Common myeloid progenitor, CD34-positive (primary cell): ENCODE measurements at regions not wholly inside any gene's neighbourhood (a gene's known extent, or its start where the extent isn't known, plus 50 kb on each side); places are given as distances from the start of the nearest gene placed in this dataset.
A peak's percentile ranks its signal among the peaks of the same experiment; 100 is the strongest.

ENCODE experiments used
- CTCF ChIA-PET: fragments of 350-600 bp; sonication (Branson Sonifier 250); formaldehyde crosslinking; loops from one replicate; lab custom pipeline; 2021; ENCODE audit warnings: antibody characterized with exemption; lab: Charles Lee
- POLR2A ChIA-PET: fragments of 350-600 bp; sonication (Branson Sonifier 250); formaldehyde crosslinking; loops from one replicate; lab custom pipeline; 2021; ENCODE audit warnings: antibody characterized with exemption; lab: Charles Lee
- DNase-seq, 3 donors: peaks; one replicate each; pipeline versions ENCODE4 v3.0.0 to v3.0.0-alpha.2; 2013
- H3K27ac ChIP-seq, 2 experiments: 1 replicate in 1 of 2; 2 replicates in 1 of 2; pipeline ENCODE4 v1.7.0; 2013; ENCODE audit warnings: inconsistent platforms in 2 of 2, low read length in 2 of 2, mild to moderate bottlenecking in 2 of 2, low read depth in 1 of 2, moderate library complexity in 1 of 2; ENCODE audit not compliant: severe bottlenecking in 2 of 2, insufficient read depth in 1 of 2, poor library complexity in 1 of 2
- H3K27me3 ChIP-seq, 5 experiments: replicated peaks in 2 of 5; 1 replicate in 3 of 5; 2 replicates in 2 of 5; pipeline versions ENCODE4 v1.6.1 to v1.7.0; 2013; ENCODE audit warnings: low read length in 4 of 5, mild to moderate bottlenecking in 2 of 5, moderate library complexity in 2 of 5, inconsistent platforms in 1 of 5; ENCODE audit not compliant: insufficient read depth in 5 of 5, control insufficient read depth in 4 of 5
- H3K36me3 ChIP-seq, 4 experiments: 1 replicate in 2 of 4; 2 replicates in 2 of 4; pipeline versions ENCODE4 v1.6.1 to v1.7.0; 2013; ENCODE audit warnings: low read length in 3 of 4, control low read depth in 1 of 4, mild to moderate bottlenecking in 1 of 4; ENCODE audit not compliant: control insufficient read depth in 4 of 4, insufficient read depth in 4 of 4
- H3K4me1 ChIP-seq, 4 experiments: 1 replicate in 3 of 4; 2 replicates in 1 of 4; pipeline versions ENCODE4 v1.6.1 to v1.7.1; 2013; ENCODE audit warnings: low read length in 3 of 4, mild to moderate bottlenecking in 3 of 4, control low read depth in 1 of 4, inconsistent platforms in 1 of 4, moderate library complexity in 1 of 4; ENCODE audit not compliant: control insufficient read depth in 4 of 4, insufficient read depth in 4 of 4; ENCODE audit errors: control extremely low read depth in 1 of 4
- H3K4me3 ChIP-seq, 7 experiments: 1 replicate in 4 of 7; 2 replicates in 3 of 7; pipeline versions ENCODE4 v1.5.1 to v1.7.0; 2013; ENCODE audit warnings: mild to moderate bottlenecking in 7 of 7, low read length in 6 of 7, moderate library complexity in 6 of 7, inconsistent platforms in 2 of 7, low read depth in 2 of 7, control low read depth in 1 of 7; ENCODE audit not compliant: insufficient read depth in 4 of 7, control insufficient read depth in 1 of 7; ENCODE audit errors: extremely low read depth in 1 of 7
- H3K9me3 ChIP-seq, 5 experiments: 1 replicate in 4 of 5; 2 replicates in 1 of 5; pipeline versions ENCODE4 v1.6.1 to v1.7.1; 2013; ENCODE audit warnings: low read length in 4 of 5, mild to moderate bottlenecking in 2 of 5, inconsistent platforms in 1 of 5, low read depth in 1 of 5, moderate library complexity in 1 of 5; ENCODE audit not compliant: control insufficient read depth in 4 of 5, insufficient read depth in 2 of 5; ENCODE audit errors: control extremely low read depth in 1 of 5
- WGBS: methylation state at CpG from one replicate; pipeline ENCODE4 v1.1.5; 2013; ENCODE audit not compliant: insufficient coverage; 5-methylcytosine and 5-hydroxymethylcytosine counted together

- CTCF ChIA-PET, result no interaction called here
- WGBS, result 100% methylated on average over 3 of the region's 6 CpGs
- DNase-seq, result no peak
- no peak overlapping the region for H3K4me3 ChIP-seq
- no peaks in the 10 kb centered on the region for H3K27me3 ChIP-seq
- H3K36me3 ChIP-seq, result no peaks in the 10 kb centered on the region
- H3K4me1 ChIP-seq, result no peaks in the 10 kb centered on the region
- H3K27ac ChIP-seq, result no peak overlapping the region
- H3K9me3 ChIP-seq, result no peaks in the 10 kb centered on the region
- POLR2A ChIA-PET, result no interaction called here
Observed at GRCh38 chr13:107277911-107278310, 710.0 kb upstream of the ARGLU1 start.

- no peaks in the 10 kb centered on the region for H3K4me1 ChIP-seq
- H3K27me3 ChIP-seq, result no peaks in the 10 kb centered on the region
- H3K9me3 ChIP-seq, result no peaks in the 10 kb centered on the region
- ChIA-PET POLR2A (no interaction called here), CTCF (no interaction called here)
- no peak overlapping the region for H3K27ac ChIP-seq
- WGBS, result no CpG with 5 or more reads among the region's 2 CpGs
- no peak for DNase-seq
- H3K36me3 ChIP-seq, result no peaks in the 10 kb centered on the region
- H3K4me3 ChIP-seq, result no peak overlapping the region
Observed at GRCh38 chr13:107276936-107277335, 709.0 kb upstream of the ARGLU1 start.

- CTCF ChIA-PET, result interaction anchor here (1.0 kb wide), 1 partner anchor 11 kb away, joined by 5 read pairs; no protein-coding TSS in a partner anchor
- Histone ChIP-seq H3K27me3 (no peaks in the 10 kb centered on the region), H3K27ac (no peak overlapping the region), H3K4me1 (peaks cover 0 to 3% (median 0%) of the 10 kb centered on the region in 4 experiments), H3K9me3 (no peaks in the 10 kb centered on the region), H3K36me3 (no peaks in the 10 kb centered on the region), H3K4me3 (no peak overlapping the region)
- DNase-seq, result no peak
- POLR2A ChIA-PET, result no interaction called here
- WGBS, result 94% methylated on average over 2 of the region's 6 CpGs
Observed at GRCh38 chr13:107275945-107276614, 708.1 kb upstream of the ARGLU1 start.

GRCh38 chr13:107275312-107275711, 707.4 kb upstream of the ARGLU1 start:
- POLR2A ChIA-PET, result no interaction called here
- CTCF ChIA-PET, result interaction anchor here (1.0 kb wide), 1 partner anchor 10 kb away, joined by 5 read pairs; no protein-coding TSS in a partner anchor
- Histone ChIP-seq H3K9me3 (no peaks in the 10 kb centered on the region), H3K27ac (no peak overlapping the region), H3K4me3 (no peak overlapping the region), H3K36me3 (no peaks in the 10 kb centered on the region), H3K27me3 (no peaks in the 10 kb centered on the region), H3K4me1 (peaks cover 0 to 3% (median 0%) of the 10 kb centered on the region in 4 experiments)
- 100% methylated on average over 1 of the region's 4 CpGs for WGBS
- no peak for DNase-seq

- Histone ChIP-seq H3K9me3 (no peaks in the 10 kb centered on the region), H3K27ac (no peak overlapping the region), H3K36me3 (no peaks in the 10 kb centered on the region), H3K4me3 (no peak overlapping the region), H3K4me1 (peaks cover 0 to 3% (median 0%) of the 10 kb centered on the region in 4 experiments), H3K27me3 (no peaks in the 10 kb centered on the region)
- POLR2A ChIA-PET, result no interaction called here
- WGBS, result 70% methylated on average over 2 of the region's 2 CpGs
- CTCF ChIA-PET, result no interaction called here
- DNase-seq, result peak in 1 of 3 donors; percentile 1
Observed at GRCh38 chr13:107271227-107271626, 703.3 kb upstream of the ARGLU1 start.

GRCh38 chr13:107266657-107267056, 698.7 kb upstream of the ARGLU1 start:
- WGBS, result 100% methylated on average over 1 of the region's 1 CpG
- DNase-seq, result no peak
- Histone ChIP-seq H3K4me3 (no peak overlapping the region), H3K27ac (no peak overlapping the region), H3K36me3 (no peaks in the 10 kb centered on the region), H3K27me3 (no peaks in the 10 kb centered on the region), H3K4me1 (peaks cover 0 to 3% (median 0%) of the 10 kb centered on the region in 4 experiments), H3K9me3 (no peaks in the 10 kb centered on the region)
- CTCF ChIA-PET, result no interaction called here
- POLR2A ChIA-PET, result no interaction called here

GRCh38 chr13:107258599-107259187, 690.8 kb upstream of the ARGLU1 start:
- Histone ChIP-seq H3K4me3 (no peak overlapping the region), H3K9me3 (no peaks in the 10 kb centered on the region), H3K27ac (no peak overlapping the region), H3K4me1 (no peaks in the 10 kb centered on the region), H3K36me3 (no peaks in the 10 kb centered on the region), H3K27me3 (no peaks in the 10 kb centered on the region)
- no peak for DNase-seq
- ChIA-PET CTCF (no interaction called here), POLR2A (no interaction called here)
- 43% methylated on average over 1 of the region's 7 CpGs for WGBS
